PC-9 (cell line): ENCODE measurements at regions not wholly inside any gene's neighbourhood (a gene's known extent, or its start where the extent isn't known, plus 50 kb on each side); places are given as distances from the start of the nearest gene placed in this dataset.

ENCODE experiments used
- BruUV-seq: library from RNA; stranded (reverse); fragments of 400-500 nt; replicated peaks from 2 replicates; lab custom pipeline; 2021; lab: Mats Ljungman, UMichigan
- CTCF ChIA-PET: fragments of 300-600 bp; sonication (Branson Sonifier 250); formaldehyde crosslinking; loops from one replicate; lab custom pipeline; 2022; ENCODE audit warnings: antibody characterized with exemption; lab: Charles Lee
- POLR2A ChIA-PET: fragments of 300-600 bp; sonication (Branson Sonifier 250); formaldehyde crosslinking; loops from one replicate; lab custom pipeline; 2022; ENCODE audit warnings: antibody characterized with exemption; ENCODE audit not compliant: unreplicated experiment; lab: Charles Lee
- DNase-seq, 2 experiments: peaks; one replicate each; pipeline versions ENCODE4 v3.0.0 to v3.0.0-alpha.2; 2015 to 2022; ENCODE audit warnings: mixed read lengths in 1 of 2
- H2AFZ ChIP-seq: fragments of 200-600 bp; sonication (generic); 2 replicates; pipeline ENCODE4 v1.8.1; 2017; ENCODE audit warnings: antibody characterized with exemption
- H3F3A ChIP-seq: fragments of 200-600 bp; sonication (generic); 2 replicates; pipeline ENCODE4 v1.8.1; 2017; ENCODE audit warnings: antibody characterized with exemption, mild to moderate bottlenecking, low read depth; ENCODE audit not compliant: insufficient read depth
- H3K27ac ChIP-seq: fragments of 200-600 bp; sonication (generic); 2 replicates; pipeline ENCODE4 v1.6.1; 2016; ENCODE audit warnings: mixed run types
- H3K27me3 ChIP-seq: fragments of 200-600 bp; sonication (generic); 2 replicates; pipeline ENCODE4 v1.6.1; 2016; ENCODE audit warnings: low read depth, mixed run types; ENCODE audit not compliant: insufficient read depth
- H3K36me3 ChIP-seq: fragments of 200-600 bp; sonication (generic); 2 replicates; pipeline ENCODE4 v1.6.1; 2016; ENCODE audit warnings: low read depth, mixed run types
- H3K4me1 ChIP-seq: fragments of 200-600 bp; sonication (generic); replicated peaks from 2 replicates; pipeline ENCODE4 v1.6.1; 2016; ENCODE audit warnings: mixed run types; ENCODE audit not compliant: insufficient read depth
- H3K4me2 ChIP-seq: fragments of 200-600 bp; sonication (generic); 2 replicates; pipeline ENCODE4 v1.6.1; 2017; ENCODE audit warnings: mixed run types
- H3K4me3 ChIP-seq: fragments of 200-600 bp; sonication (generic); 2 replicates; pipeline ENCODE4 v1.6.1; 2016; ENCODE audit warnings: mixed run types
- H3K79me2 ChIP-seq: fragments of 200-600 bp; sonication (generic); 2 replicates; pipeline ENCODE4 v1.6.1; 2017; ENCODE audit warnings: low read depth, mixed run types
- H3K9me2 ChIP-seq: fragments of 200-600 bp; sonication (generic); 2 replicates; pipeline ENCODE4 v1.8.1; 2017; ENCODE audit warnings: mild to moderate bottlenecking; ENCODE audit not compliant: insufficient read depth
- H3K9me3 ChIP-seq: fragments of 200-600 bp; sonication (generic); 2 replicates; pipeline ENCODE4 v1.8.1; 2016; ENCODE audit warnings: low read depth; ENCODE audit not compliant: insufficient read depth
- H4K20me1 ChIP-seq: fragments of 200-600 bp; sonication (generic); 2 replicates; pipeline ENCODE4 v1.8.1; 2017; ENCODE audit not compliant: insufficient read depth
- EZH2 ChIP-seq: fragments of 200-600 bp; sonication (generic); IDR thresholded peaks from 2 replicates; pipeline ENCODE4 v1.8.0; 2017; ENCODE audit warnings: antibody characterized with exemption, low read depth
- intact Hi-C: fragments of 100-400 bp; cut with micrococcal nuclease; formaldehyde crosslinking; loops from one replicate; pipeline ENCODE4 v1.10.0; 2022; ENCODE audit not compliant: unreplicated experiment
- TF ChIP-seq, protein P1 (sequence below): fragments of 200-600 bp; sonication (generic); conservative IDR thresholded peaks from 2 replicates; pipeline ENCODE4 v1.6.1; 2017; ENCODE audit warnings: mixed run types, antibody characterized with exemption, mild to moderate bottlenecking, moderate library complexity

DNA sequence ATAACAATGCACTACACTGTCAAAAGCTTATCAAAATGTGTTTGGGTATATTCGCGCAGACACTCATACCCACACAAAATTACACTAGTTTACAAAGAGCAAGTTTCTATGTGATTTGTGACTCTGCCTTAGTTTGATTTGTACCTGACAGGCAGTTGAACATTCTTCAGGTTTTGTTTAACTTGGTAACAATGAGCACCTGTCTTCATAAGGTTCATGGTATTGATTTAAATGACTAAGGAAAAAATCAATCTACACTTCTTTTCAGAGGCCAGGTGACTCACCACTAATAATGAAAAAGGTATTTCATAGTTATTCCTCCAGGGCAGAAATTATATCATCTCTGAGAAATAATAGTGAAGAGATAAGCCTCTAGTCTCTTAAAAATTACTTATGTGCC lies 1114.6 kb upstream of the AGA start:
- peak in 1 of 2 experiments; percentile 71 for DNase-seq
- Histone ChIP-seq H3K79me2 (no peaks in the 10 kb centered on the region), H3F3A (no peaks in the 10 kb centered on the region), H2AFZ (no peak overlapping the region), H3K27me3 (no peaks in the 10 kb centered on the region), H3K4me2 (no peak overlapping the region), H3K4me1 (no peaks in the 10 kb centered on the region), H3K4me3 (no peak overlapping the region), H3K36me3 (no peaks in the 10 kb centered on the region), H3K9me2 (no peaks in the 10 kb centered on the region), H4K20me1 (no peaks in the 10 kb centered on the region), H3K27ac (0 out of 2 replicates have a peak overlapping the region, but pooled peaks have one; percentile 24), H3K9me3 (no peaks in the 10 kb centered on the region)
- POLR2A ChIA-PET, result no interaction called here
- no TSS peak for BruUV-seq
- intact Hi-C loops, result no loop called here
- TF ChIP-seq, protein P1, sequence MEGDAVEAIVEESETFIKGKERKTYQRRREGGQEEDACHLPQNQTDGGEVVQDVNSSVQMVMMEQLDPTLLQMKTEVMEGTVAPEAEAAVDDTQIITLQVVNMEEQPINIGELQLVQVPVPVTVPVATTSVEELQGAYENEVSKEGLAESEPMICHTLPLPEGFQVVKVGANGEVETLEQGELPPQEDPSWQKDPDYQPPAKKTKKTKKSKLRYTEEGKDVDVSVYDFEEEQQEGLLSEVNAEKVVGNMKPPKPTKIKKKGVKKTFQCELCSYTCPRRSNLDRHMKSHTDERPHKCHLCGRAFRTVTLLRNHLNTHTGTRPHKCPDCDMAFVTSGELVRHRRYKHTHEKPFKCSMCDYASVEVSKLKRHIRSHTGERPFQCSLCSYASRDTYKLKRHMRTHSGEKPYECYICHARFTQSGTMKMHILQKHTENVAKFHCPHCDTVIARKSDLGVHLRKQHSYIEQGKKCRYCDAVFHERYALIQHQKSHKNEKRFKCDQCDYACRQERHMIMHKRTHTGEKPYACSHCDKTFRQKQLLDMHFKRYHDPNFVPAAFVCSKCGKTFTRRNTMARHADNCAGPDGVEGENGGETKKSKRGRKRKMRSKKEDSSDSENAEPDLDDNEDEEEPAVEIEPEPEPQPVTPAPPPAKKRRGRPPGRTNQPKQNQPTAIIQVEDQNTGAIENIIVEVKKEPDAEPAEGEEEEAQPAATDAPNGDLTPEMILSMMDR, result no peak
- no peak for TF ChIP-seq EZH2
- CTCF ChIA-PET, result no interaction called here

DNA sequence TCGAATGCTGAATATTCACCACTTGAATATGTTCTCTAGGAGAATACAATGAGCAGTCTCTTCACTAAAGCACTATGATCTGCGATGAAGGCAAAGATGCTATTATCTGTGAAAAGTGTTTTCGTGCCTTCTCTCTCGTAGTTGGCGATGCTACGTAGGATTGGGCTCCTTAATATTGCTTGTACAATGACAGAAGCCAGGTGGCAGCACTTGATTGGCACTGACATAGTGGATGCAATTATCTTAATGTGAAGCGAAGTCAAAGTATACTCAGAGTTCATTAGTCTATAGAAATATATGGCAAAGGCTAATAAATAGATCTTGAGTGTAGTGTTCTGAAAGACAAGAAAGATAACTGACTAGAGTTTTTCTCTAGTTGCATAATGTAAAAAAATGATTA lies 1135.7 kb upstream of the AGA start:
- no peaks in the 10 kb centered on the region for H3K9me3 ChIP-seq
- DNase-seq, result no peak
- H3F3A ChIP-seq, result no peaks in the 10 kb centered on the region
- H3K36me3 ChIP-seq, result no peaks in the 10 kb centered on the region
- no peak overlapping the region for H3K4me2 ChIP-seq
- H2AFZ ChIP-seq, result no peak overlapping the region
- no peak overlapping the region for H3K27ac ChIP-seq
- no peaks in the 10 kb centered on the region for H3K79me2 ChIP-seq
- CTCF ChIA-PET, result no interaction called here
- H3K27me3 ChIP-seq, result no peaks in the 10 kb centered on the region
- H4K20me1 ChIP-seq, result no peaks in the 10 kb centered on the region
- BruUV-seq, result no TSS peak
- H3K4me3 ChIP-seq, result no peak overlapping the region
- TF ChIP-seq, protein P1, result peak; percentile 38; the same call in 1 of the 2 replicates
- no peak for TF ChIP-seq EZH2
- no peaks in the 10 kb centered on the region for H3K9me2 ChIP-seq
- H3K4me1 ChIP-seq, result no peaks in the 10 kb centered on the region
- intact Hi-C loops, result no loop called here
- POLR2A ChIA-PET, result no interaction called here

DNA sequence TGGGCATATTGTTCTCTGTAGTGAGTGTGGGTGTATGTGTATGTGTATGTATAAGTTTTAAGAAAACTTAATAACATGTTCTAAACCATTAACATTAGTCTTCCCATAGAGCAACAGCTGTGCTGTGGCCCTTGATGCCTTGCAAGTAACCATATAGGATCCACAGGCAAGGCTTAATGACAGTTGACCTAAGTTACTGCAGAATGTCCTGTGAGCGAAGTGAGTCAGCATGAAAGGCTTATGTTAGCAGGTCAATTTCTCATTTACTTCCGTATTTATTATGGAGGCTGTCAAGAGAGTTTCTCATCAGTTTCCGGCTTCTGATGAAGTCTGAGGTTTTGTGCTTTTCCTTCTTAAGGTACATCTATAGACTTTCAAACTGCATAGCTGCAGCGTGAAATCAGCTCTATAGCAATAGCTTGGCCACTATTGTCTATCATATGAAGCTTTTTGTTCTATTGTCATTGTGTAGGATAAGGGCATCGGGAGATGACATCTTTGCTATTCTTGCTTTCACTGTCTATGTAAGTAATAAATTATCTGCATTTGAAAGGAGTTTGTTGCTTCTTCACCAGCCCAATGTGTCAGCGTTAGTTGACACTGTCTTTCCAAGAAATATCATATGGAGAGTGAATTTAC lies 1153.4 kb upstream of the AGA start:
- H3K4me1 ChIP-seq, result no peaks in the 10 kb centered on the region
- intact Hi-C loops, result no loop called here
- no peaks in the 10 kb centered on the region for H3K9me3 ChIP-seq
- CTCF ChIA-PET, result no interaction called here
- no peaks in the 10 kb centered on the region for H3F3A ChIP-seq
- no peak overlapping the region for H2AFZ ChIP-seq
- TF ChIP-seq, protein P1, result no peak
- TF ChIP-seq EZH2, result no peak
- DNase-seq, result no peak
- H3K9me2 ChIP-seq, result no peaks in the 10 kb centered on the region
- no TSS peak for BruUV-seq
- H4K20me1 ChIP-seq, result no peaks in the 10 kb centered on the region
- H3K4me2 ChIP-seq, result no peak overlapping the region
- no peak overlapping the region for H3K4me3 ChIP-seq
- no peaks in the 10 kb centered on the region for H3K79me2 ChIP-seq
- POLR2A ChIA-PET, result no interaction called here
- H3K27me3 ChIP-seq, result no peaks in the 10 kb centered on the region
- no peak overlapping the region for H3K27ac ChIP-seq
- H3K36me3 ChIP-seq, result no peaks in the 10 kb centered on the region
